ENCODE measurements at regions not wholly inside any gene's neighbourhood (a gene's known extent, or its start where the extent isn't known, plus 50 kb on each side); places are given as distances from the start of the nearest gene placed in this dataset.

- Mint-ChIP-seq H3K4me3 (no peak overlapping the region), H3K4me1 (no peaks in the 10 kb centered on the region), H3K9me3 (ENCODE audit: low read depth) (no peaks in the 10 kb centered on the region), H3K27ac (no peak overlapping the region), H3K27me3 (no peaks in the 10 kb centered on the region), H3K36me3 (no peaks in the 10 kb centered on the region)
- ATAC-seq, result no peak
- no peak for DNase-seq
- CTCF ChIA-PET, result interaction anchor here (1.5 kb wide), 1 partner anchor 20 kb away, joined by 3 read pairs; no protein-coding TSS in a partner anchor
Observed at GRCh38 chr12:63226792-63227463, 75.9 kb upstream of the AVPR1A start.

GRCh38 chr12:63224396-63224795, 73.4 kb upstream of the AVPR1A start:
- Mint-ChIP-seq H3K27ac (no peak overlapping the region), H3K27me3 (no peaks in the 10 kb centered on the region), H3K36me3 (no peaks in the 10 kb centered on the region), H3K4me3 (no peak overlapping the region), H3K4me1 (no peaks in the 10 kb centered on the region), H3K9me3 (ENCODE audit: low read depth) (no peaks in the 10 kb centered on the region)
- no peak for DNase-seq
- CTCF ChIA-PET, result no interaction called here
- no peak for ATAC-seq

GRCh38 chr12:63223128-63223527, 72.1 kb upstream of the AVPR1A start:
- no peaks in the 10 kb centered on the region for H3K36me3 Mint-ChIP-seq
- DNase-seq, result no peak
- no peaks in the 10 kb centered on the region for H3K9me3 Mint-ChIP-seq (ENCODE audit: low read depth)
- no peak overlapping the region for H3K27ac Mint-ChIP-seq
- H3K4me3 Mint-ChIP-seq, result no peak overlapping the region
- H3K27me3 Mint-ChIP-seq, result no peaks in the 10 kb centered on the region
- no peaks in the 10 kb centered on the region for H3K4me1 Mint-ChIP-seq
- CTCF ChIA-PET, result no interaction called here
- no peak for ATAC-seq

GRCh38 chr12:63222582-63222981, 71.6 kb upstream of the AVPR1A start:
- CTCF ChIA-PET, result no interaction called here
- ATAC-seq (no peak), DNase-seq (no peak)
- H3K9me3 Mint-ChIP-seq (ENCODE audit: low read depth), result no peaks in the 10 kb centered on the region
- H3K27me3 Mint-ChIP-seq, result no peaks in the 10 kb centered on the region
- no peak overlapping the region for H3K27ac Mint-ChIP-seq
- H3K4me1 Mint-ChIP-seq, result no peaks in the 10 kb centered on the region
- H3K4me3 Mint-ChIP-seq, result no peak overlapping the region
- H3K36me3 Mint-ChIP-seq, result no peaks in the 10 kb centered on the region

GRCh38 chr12:63220921-63221320, 69.9 kb upstream of the AVPR1A start:
- no peaks in the 10 kb centered on the region for H3K4me1 Mint-ChIP-seq
- no peak overlapping the region for H3K4me3 Mint-ChIP-seq
- no peaks in the 10 kb centered on the region for H3K9me3 Mint-ChIP-seq (ENCODE audit: low read depth)
- CTCF ChIA-PET, result no interaction called here
- no peak for ATAC-seq
- no peaks in the 10 kb centered on the region for H3K36me3 Mint-ChIP-seq
- DNase-seq, result no peak
- no peaks in the 10 kb centered on the region for H3K27me3 Mint-ChIP-seq
- no peak overlapping the region for H3K27ac Mint-ChIP-seq

DNA sequence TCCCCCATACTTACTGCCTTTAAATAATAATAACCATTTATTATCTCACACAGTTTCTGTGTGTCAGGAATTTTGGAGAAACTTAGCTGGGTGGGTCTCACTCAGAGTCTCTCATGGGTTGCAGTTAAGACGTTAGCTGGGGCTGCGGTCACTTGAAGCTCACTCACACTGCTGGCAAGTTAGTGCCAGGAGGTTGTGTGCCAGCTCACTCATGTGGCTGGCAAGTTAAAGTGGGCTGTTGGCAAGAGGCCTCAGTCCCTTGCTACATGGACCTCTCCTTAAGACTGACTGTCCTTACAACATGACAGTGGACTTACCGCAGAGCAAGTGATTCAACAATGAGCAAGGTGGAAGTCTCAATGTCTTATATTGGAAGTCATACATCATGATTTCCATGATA, 61.3 kb upstream of the AVPR1A start:
- ATAC-seq (no peak), DNase-seq (no peak)
- Mint-ChIP-seq H3K27me3 (no peaks in the 10 kb centered on the region), H3K36me3 (no peaks in the 10 kb centered on the region), H3K4me3 (no peak overlapping the region), H3K4me1 (no peaks in the 10 kb centered on the region), H3K9me3 (ENCODE audit: low read depth) (no peaks in the 10 kb centered on the region), H3K27ac (no peak overlapping the region)
- CTCF ChIA-PET, result no interaction called here

- Mint-ChIP-seq H3K36me3 (no peaks in the 10 kb centered on the region), H3K4me1 (no peaks in the 10 kb centered on the region), H3K9me3 (ENCODE audit: low read depth) (no peaks in the 10 kb centered on the region), H3K4me3 (no peak overlapping the region), H3K27me3 (no peaks in the 10 kb centered on the region), H3K27ac (no peak overlapping the region)
- no peak for ATAC-seq
- no peak for DNase-seq
- CTCF ChIA-PET, result no interaction called here
Observed at GRCh38 chr12:63208956-63209355, 58.0 kb upstream of the AVPR1A start.

GRCh38 chr12:63206909-63207308, 55.9 kb upstream of the AVPR1A start:
- Mint-ChIP-seq H3K4me3 (no peak overlapping the region), H3K36me3 (no peaks in the 10 kb centered on the region), H3K9me3 (ENCODE audit: low read depth) (no peaks in the 10 kb centered on the region), H3K27ac (no peak overlapping the region), H3K27me3 (no peaks in the 10 kb centered on the region), H3K4me1 (no peaks in the 10 kb centered on the region)
- CTCF ChIA-PET, result no interaction called here
- ATAC-seq, result no peak
- no peak for DNase-seq

DNA sequence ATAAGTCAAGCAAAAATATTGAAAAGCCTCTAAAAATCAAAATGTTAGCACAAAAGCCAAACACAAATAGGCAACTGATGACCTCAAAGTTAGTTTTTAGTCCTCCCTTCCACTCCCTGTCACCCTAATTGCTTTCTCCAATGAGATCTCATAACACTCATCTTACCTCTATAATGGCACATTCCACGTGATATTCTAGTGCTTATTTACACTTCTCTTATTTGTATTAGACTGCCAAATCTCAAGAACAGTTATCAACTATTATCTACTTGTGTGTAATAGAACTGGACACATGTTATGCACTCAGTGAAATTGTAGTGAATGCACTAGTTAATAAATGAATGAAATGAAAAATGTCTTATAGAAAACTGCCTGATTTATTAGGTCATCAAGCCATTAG, 55.5 kb upstream of the AVPR1A start:
- Mint-ChIP-seq H3K27me3 (no peaks in the 10 kb centered on the region), H3K9me3 (ENCODE audit: low read depth) (no peaks in the 10 kb centered on the region), H3K36me3 (no peaks in the 10 kb centered on the region), H3K4me3 (no peak overlapping the region), H3K4me1 (no peaks in the 10 kb centered on the region), H3K27ac (no peak overlapping the region)
- DNase-seq (no peak), ATAC-seq (no peak)
- CTCF ChIA-PET, result no interaction called here
